ENCODE measurements at regions not wholly inside any gene's neighbourhood (a gene's known extent, or its start where the extent isn't known, plus 50 kb on each side); places are given as distances from the start of the nearest gene placed in this dataset.

DNA sequence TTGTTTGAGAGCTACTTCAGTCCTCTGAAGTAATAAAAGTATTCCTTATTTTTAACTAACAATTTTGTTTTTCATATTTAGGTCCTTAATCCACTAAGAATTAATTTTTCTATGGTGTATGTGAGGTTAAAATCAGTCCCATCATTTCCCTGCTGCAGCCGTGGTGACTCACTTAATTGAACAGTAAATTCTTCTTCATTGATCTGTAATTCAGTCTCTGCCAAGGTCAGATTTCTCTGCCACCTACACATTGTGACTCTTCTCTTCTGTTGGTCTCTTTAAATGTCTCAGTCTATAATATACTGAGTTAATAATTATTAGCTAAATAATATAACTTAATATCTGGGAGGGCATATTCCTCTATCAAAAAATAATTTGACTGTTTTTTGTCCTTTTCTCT lies 262.3 kb downstream of the UTRN start:
- POLR2A ChIA-PET, result no interaction called here
- CTCF ChIA-PET, result no interaction called here
- DNase-seq (ENCODE audit: extremely low spot score), result no peak
- no peak for TF ChIP-seq SP1 (IDR thresholded peaks at IDR 0.05)
- TF ChIP-seq NFRKB (IDR thresholded peaks at IDR 0.05), result no peak
- no peak for TF ChIP-seq FOXK2 (IDR thresholded peaks at IDR 0.05)
- TF ChIP-seq ELF4 (IDR thresholded peaks at IDR 0.05), result no peak
- TF ChIP-seq CTBP1 (IDR thresholded peaks at IDR 0.05; ENCODE audit: borderline replicate concordance), result no peak
- TF ChIP-seq LEF1 (IDR thresholded peaks at IDR 0.05; ENCODE audit: borderline replicate concordance), result no peak
- TF ChIP-seq, protein P1, sequence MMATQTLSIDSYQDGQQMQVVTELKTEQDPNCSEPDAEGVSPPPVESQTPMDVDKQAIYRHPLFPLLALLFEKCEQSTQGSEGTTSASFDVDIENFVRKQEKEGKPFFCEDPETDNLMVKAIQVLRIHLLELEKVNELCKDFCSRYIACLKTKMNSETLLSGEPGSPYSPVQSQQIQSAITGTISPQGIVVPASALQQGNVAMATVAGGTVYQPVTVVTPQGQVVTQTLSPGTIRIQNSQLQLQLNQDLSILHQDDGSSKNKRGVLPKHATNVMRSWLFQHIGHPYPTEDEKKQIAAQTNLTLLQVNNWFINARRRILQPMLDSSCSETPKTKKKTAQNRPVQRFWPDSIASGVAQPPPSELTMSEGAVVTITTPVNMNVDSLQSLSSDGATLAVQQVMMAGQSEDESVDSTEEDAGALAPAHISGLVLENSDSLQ (IDR thresholded peaks at IDR 0.05), result no peak
- TF ChIP-seq TARDBP (IDR thresholded peaks at IDR 0.05), result no peak
- TF ChIP-seq HDGF (IDR thresholded peaks at IDR 0.05; ENCODE audit: borderline replicate concordance), result no peak
- no peak for TF ChIP-seq ARNT (IDR thresholded peaks at IDR 0.05)
- no peak for TF ChIP-seq ZNF384 (IDR thresholded peaks at IDR 0.05)
- TF ChIP-seq SUZ12 (IDR thresholded peaks at IDR 0.05), result no peak
- no peak for TF ChIP-seq L3MBTL2 (conservative IDR thresholded peaks at IDR 0.05)

DNA sequence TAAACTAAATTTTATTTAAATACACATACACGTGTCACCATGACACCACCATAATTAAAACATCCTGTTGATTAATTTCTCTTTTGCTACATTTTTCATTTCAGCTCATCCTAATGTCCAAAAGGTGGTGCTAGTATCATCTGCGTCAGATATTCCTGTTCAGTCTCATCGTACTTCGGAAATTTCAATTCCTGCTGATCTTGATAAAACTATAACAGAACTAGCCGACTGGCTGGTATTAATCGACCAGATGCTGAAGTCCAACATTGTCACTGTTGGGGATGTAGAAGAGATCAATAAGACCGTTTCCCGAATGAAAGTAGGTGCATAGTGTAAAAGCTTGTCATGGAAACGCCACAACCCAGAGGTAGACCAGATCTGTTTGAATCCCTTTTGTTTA lies 263.4 kb downstream of the UTRN start:
- DNase-seq (ENCODE audit: extremely low spot score), result no peak
- no peak for TF ChIP-seq ELF4 (IDR thresholded peaks at IDR 0.05)
- TF ChIP-seq SP1 (IDR thresholded peaks at IDR 0.05), result no peak
- no peak for TF ChIP-seq HDGF (IDR thresholded peaks at IDR 0.05; ENCODE audit: borderline replicate concordance)
- ChIA-PET CTCF (no interaction called here), POLR2A (no interaction called here)

DNA sequence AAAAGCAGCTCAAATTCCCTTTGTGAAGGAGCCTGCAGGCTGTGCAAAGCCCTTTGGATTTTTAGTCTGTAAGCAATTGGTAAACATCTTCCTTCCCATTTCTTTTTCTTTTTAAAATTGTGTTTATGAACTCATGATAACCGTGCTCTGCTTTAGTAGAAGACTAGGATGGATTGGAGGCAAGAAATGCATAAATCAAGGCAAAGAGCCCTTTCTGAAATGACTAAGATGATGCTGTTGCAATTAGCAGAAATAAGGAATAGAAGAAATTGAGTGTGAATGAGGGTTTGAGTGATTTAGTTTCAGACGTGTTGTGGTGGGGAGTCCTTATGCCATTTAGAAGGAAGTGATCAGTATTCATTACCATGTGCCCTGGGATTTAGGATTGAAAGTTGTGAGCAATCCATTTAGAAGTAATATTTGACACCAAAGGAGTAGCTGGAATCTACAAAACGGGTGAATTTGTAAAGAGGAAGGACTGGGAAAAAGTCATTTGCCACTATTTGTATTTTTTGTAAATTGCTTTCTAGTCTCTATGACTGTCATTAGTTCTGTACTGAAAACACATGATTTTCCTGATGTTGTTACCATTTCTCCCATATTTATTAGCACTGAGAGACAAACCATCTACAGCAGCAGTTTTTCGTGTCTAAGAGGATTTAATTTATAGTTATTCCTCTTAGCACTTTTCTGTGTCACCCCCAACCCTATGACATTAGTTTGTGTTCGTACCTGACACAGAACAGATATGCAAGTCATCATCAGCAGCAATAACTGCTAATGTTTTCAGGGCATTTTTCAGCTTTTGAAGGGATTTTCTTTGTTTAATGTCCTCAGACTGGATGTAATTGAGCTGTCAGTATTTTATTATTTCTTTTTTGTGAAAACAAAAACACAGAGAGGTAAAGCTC lies 265.0 kb downstream of the UTRN start:
- TF ChIP-seq, protein P1 (IDR thresholded peaks at IDR 0.05), result no peak
- no peak for TF ChIP-seq SUZ12 (IDR thresholded peaks at IDR 0.05)
- no peak for TF ChIP-seq CTBP1 (IDR thresholded peaks at IDR 0.05; ENCODE audit: borderline replicate concordance)
- no peak for TF ChIP-seq FOXM1 (IDR thresholded peaks at IDR 0.05; ENCODE audit: borderline replicate concordance)
- no peak for TF ChIP-seq LEF1 (IDR thresholded peaks at IDR 0.05; ENCODE audit: borderline replicate concordance)
- no peak for TF ChIP-seq SP1 (IDR thresholded peaks at IDR 0.05)
- no peak for TF ChIP-seq TARDBP (IDR thresholded peaks at IDR 0.05)
- TF ChIP-seq ZNF384 (IDR thresholded peaks at IDR 0.05), result no peak
- no peak for DNase-seq (ENCODE audit: extremely low spot score)
- POLR2A ChIA-PET, result no interaction called here
- CTCF ChIA-PET, result no interaction called here

DNA sequence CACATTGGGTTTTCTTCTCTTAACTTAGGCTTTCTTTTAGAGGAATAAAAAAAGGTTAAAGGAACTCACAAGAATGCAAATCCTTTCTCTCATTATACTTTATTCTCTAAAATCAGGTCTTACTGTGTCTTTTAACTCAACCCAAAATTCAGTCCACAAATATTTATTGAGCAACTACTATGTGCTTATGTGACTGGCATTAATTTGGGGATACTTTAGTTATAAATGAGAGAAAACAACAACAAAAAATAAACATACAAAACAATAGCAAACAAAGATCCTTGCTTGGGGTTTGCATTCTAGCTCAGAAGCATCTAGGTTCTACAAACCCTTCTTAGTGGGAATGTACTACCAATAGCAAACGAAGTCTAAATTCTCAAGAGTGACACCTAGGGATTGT lies 266.2 kb downstream of the UTRN start:
- ChIA-PET POLR2A (no interaction called here), CTCF (interaction anchor here (0.9 to 1.3 kb wide), 2 partner anchors 16 to 228 kb away, joined by 3 read pairs; no protein-coding TSS in a partner anchor)
- TF ChIP-seq, protein P1 (IDR thresholded peaks at IDR 0.05), result no peak
- TF ChIP-seq HDGF (IDR thresholded peaks at IDR 0.05; ENCODE audit: borderline replicate concordance) (no peak), ELF4 (IDR thresholded peaks at IDR 0.05) (no peak), ZNF384 (IDR thresholded peaks at IDR 0.05) (no peak), SP1 (IDR thresholded peaks at IDR 0.05) (no peak), FOXA1 (IDR thresholded peaks at IDR 0.05) (no peak), SUZ12 (IDR thresholded peaks at IDR 0.05) (no peak), BHLHE40 (IDR thresholded peaks at IDR 0.05; ENCODE audit: borderline replicate concordance) (no peak), NFRKB (IDR thresholded peaks at IDR 0.05) (no peak), FOXM1 (IDR thresholded peaks at IDR 0.05; ENCODE audit: borderline replicate concordance) (no peak), LEF1 (IDR thresholded peaks at IDR 0.05; ENCODE audit: borderline replicate concordance) (no peak), TARDBP (IDR thresholded peaks at IDR 0.05) (no peak), ARNT (IDR thresholded peaks at IDR 0.05) (no peak), FOXK2 (IDR thresholded peaks at IDR 0.05) (no peak), L3MBTL2 (conservative IDR thresholded peaks at IDR 0.05) (no peak)
- DNase-seq (ENCODE audit: extremely low spot score), result no peak

DNA sequence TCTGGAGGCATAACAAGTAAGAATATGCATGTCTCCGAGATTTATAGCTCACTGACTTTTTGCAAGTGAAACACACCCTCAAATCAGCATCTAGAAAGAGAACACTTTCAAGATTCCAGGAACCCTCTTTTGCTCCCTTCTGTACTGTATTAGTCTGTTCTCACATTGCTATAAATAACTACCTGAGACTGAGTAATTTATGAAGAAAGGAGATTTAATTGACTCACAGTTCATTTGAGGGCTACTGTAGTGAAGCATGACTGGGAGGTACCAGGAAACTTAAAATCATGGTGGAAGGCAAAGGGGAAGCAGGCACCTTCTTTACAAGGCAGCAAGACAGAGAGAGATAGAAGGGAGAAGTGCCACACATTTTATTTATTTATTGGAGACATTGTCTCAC lies 269.9 kb downstream of the UTRN start:
- CTCF ChIA-PET, result no interaction called here
- POLR2A ChIA-PET, result no interaction called here
- DNase-seq (ENCODE audit: extremely low spot score), result no peak
- TF ChIP-seq CTBP1 (IDR thresholded peaks at IDR 0.05; ENCODE audit: borderline replicate concordance) (no peak), FOXA1 (IDR thresholded peaks at IDR 0.05) (no peak), HDGF (IDR thresholded peaks at IDR 0.05; ENCODE audit: borderline replicate concordance) (no peak), ARNT (IDR thresholded peaks at IDR 0.05) (no peak), FOXK2 (IDR thresholded peaks at IDR 0.05) (no peak), L3MBTL2 (conservative IDR thresholded peaks at IDR 0.05) (no peak)
- TF ChIP-seq, protein P1 (IDR thresholded peaks at IDR 0.05), result no peak
